AG08396 (cell line): ENCODE measurements at regions not wholly inside any gene's neighbourhood (a gene's known extent, or its start where the extent isn't known, plus 50 kb on each side); places are given as distances from the start of the nearest gene placed in this dataset.

ENCODE experiments used
- DNase-seq: peaks from one replicate; pipeline ENCODE4 v3.0.0; 2012; ENCODE audit warnings: low spot score, mixed read lengths

GRCh38 chr16:14360326-14361037 is 269.6 kb downstream of the PARN start:
- no peak for DNase-seq

- no peak for DNase-seq
Observed at GRCh38 chr16:14358697-14359305, 271.3 kb downstream of the PARN start.

- DNase-seq = no peak
Observed at GRCh38 chr16:14357328-14357727, 272.7 kb downstream of the PARN start.

GRCh38 chr16:14356064-14356463 is 274.0 kb downstream of the PARN start:
- no peak for DNase-seq

- DNase-seq = no peak
Observed at GRCh38 chr16:14354561-14355351, 275.3 kb downstream of the PARN start.

GRCh38 chr16:14353340-14353739 is 276.7 kb downstream of the PARN start:
- DNase-seq = no peak

GRCh38 chr16:14351647-14352046 is 278.4 kb downstream of the PARN start:
- DNase-seq = no peak

GRCh38 chr16:14350626-14351025 is 279.4 kb downstream of the PARN start:
- DNase-seq = no peak

- no peak for DNase-seq
Observed at GRCh38 chr16:14350081-14350480, 279.0 kb downstream of the MRTFB start.

- no peak for DNase-seq
Observed at GRCh38 chr16:14347706-14348105, 276.6 kb downstream of the MRTFB start.

- no peak for DNase-seq
Observed at GRCh38 chr16:14346278-14347142, 275.4 kb downstream of the MRTFB start.

GRCh38 chr16:14345512-14346115 is 274.5 kb downstream of the MRTFB start:
- no peak for DNase-seq

GRCh38 chr16:14344945-14345344 is 273.8 kb downstream of the MRTFB start:
- DNase-seq = no peak

- DNase-seq = no peak
Observed at GRCh38 chr16:14344292-14344691, 273.2 kb downstream of the MRTFB start.

GRCh38 chr16:14341324-14342225 is 270.5 kb downstream of the MRTFB start:
- DNase-seq = no peak

GRCh38 chr16:14339694-14340093 is 268.6 kb downstream of the MRTFB start:
- no peak for DNase-seq

GRCh38 chr16:14338969-14339368 is 267.9 kb downstream of the MRTFB start:
- DNase-seq = no peak

- no peak for DNase-seq
Observed at GRCh38 chr16:14338236-14338635, 267.1 kb downstream of the MRTFB start.

GRCh38 chr16:14337303-14338191 is 266.4 kb downstream of the MRTFB start:
- DNase-seq = peak; percentile 43

- no peak for DNase-seq
Observed at GRCh38 chr16:14335297-14335696, 264.2 kb downstream of the MRTFB start.
